Ishikawa (cell line): ENCODE measurements at regions not wholly inside any gene's neighbourhood (a gene's known extent, or its start where the extent isn't known, plus 50 kb on each side); places are given as distances from the start of the nearest gene placed in this dataset.

Source experiments
- CEBPB ChIP-seq: IDR thresholded peaks from 2 replicates; pipeline ENCODE4 v1.6.1; 2012
- CREB1 ChIP-seq: IDR thresholded peaks from 2 replicates; pipeline ENCODE4 v1.6.1; 2012; ENCODE audit warnings: low read depth
- EGR1 ChIP-seq: IDR thresholded peaks from 2 replicates; pipeline ENCODE4 v1.6.1; 2012
- EP300 ChIP-seq: IDR thresholded peaks from 2 replicates; pipeline ENCODE4 v1.6.1; 2012; ENCODE audit warnings: borderline replicate concordance
- FOXM1 ChIP-seq: IDR thresholded peaks from 2 replicates; pipeline ENCODE4 v1.6.1; 2012; ENCODE audit warnings: low read depth, borderline replicate concordance
- MAX ChIP-seq: IDR thresholded peaks from 2 replicates; pipeline ENCODE4 v1.6.1; 2012
- NFIC ChIP-seq: IDR thresholded peaks from 2 replicates; pipeline ENCODE4 v1.6.1; 2012
- RAD21 ChIP-seq: IDR thresholded peaks from 2 replicates; pipeline ENCODE4 v1.6.1; 2012; ENCODE audit warnings: low read depth
- TAF1 ChIP-seq: IDR thresholded peaks from 2 replicates; pipeline ENCODE4 v1.6.1; 2012; ENCODE audit warnings: low read depth, mild to moderate bottlenecking
- TCF12 ChIP-seq: IDR thresholded peaks from 2 replicates; pipeline ENCODE4 v1.6.1; 2012; ENCODE audit warnings: low read depth
- TEAD4 ChIP-seq: IDR thresholded peaks from 2 replicates; pipeline ENCODE4 v1.6.1; 2012
- YY1 ChIP-seq: IDR thresholded peaks from 2 replicates; pipeline ENCODE4 v1.6.1; 2012; ENCODE audit warnings: low read depth
- ZBTB7A ChIP-seq: IDR thresholded peaks from 2 replicates; pipeline ENCODE4 v1.6.1; 2012; ENCODE audit warnings: low read depth
- TF ChIP-seq, protein P1 (sequence below): IDR thresholded peaks from 2 replicates; pipeline ENCODE4 v1.6.1; 2012; ENCODE audit warnings: low read depth, mild to moderate bottlenecking
- TF ChIP-seq, protein P2 (sequence below): IDR thresholded peaks from 2 replicates; pipeline ENCODE4 v1.6.1; 2012

DNA sequence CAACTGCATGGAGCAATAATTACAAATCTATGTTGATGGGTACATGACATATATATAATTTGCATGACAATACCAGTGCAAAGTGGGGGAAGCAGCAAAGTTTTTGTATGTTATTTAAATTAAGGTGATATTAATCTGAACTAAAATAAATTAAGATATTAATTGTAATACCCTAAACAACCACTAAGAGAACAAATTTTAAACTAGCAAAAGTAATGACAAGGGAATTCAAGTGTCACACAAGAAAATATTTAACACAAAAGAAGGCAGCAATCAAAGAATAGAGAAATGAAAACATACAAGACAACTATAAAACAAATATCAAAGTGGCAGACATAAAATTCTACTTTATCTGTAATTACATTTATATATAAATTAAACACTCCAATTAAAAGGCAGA, 2003.4 kb downstream of the MAT2B start:
- TF ChIP-seq TAF1, result no peak
- TF ChIP-seq MAX, result no peak
- no peak for TF ChIP-seq CREB1
- TF ChIP-seq, protein P1, sequence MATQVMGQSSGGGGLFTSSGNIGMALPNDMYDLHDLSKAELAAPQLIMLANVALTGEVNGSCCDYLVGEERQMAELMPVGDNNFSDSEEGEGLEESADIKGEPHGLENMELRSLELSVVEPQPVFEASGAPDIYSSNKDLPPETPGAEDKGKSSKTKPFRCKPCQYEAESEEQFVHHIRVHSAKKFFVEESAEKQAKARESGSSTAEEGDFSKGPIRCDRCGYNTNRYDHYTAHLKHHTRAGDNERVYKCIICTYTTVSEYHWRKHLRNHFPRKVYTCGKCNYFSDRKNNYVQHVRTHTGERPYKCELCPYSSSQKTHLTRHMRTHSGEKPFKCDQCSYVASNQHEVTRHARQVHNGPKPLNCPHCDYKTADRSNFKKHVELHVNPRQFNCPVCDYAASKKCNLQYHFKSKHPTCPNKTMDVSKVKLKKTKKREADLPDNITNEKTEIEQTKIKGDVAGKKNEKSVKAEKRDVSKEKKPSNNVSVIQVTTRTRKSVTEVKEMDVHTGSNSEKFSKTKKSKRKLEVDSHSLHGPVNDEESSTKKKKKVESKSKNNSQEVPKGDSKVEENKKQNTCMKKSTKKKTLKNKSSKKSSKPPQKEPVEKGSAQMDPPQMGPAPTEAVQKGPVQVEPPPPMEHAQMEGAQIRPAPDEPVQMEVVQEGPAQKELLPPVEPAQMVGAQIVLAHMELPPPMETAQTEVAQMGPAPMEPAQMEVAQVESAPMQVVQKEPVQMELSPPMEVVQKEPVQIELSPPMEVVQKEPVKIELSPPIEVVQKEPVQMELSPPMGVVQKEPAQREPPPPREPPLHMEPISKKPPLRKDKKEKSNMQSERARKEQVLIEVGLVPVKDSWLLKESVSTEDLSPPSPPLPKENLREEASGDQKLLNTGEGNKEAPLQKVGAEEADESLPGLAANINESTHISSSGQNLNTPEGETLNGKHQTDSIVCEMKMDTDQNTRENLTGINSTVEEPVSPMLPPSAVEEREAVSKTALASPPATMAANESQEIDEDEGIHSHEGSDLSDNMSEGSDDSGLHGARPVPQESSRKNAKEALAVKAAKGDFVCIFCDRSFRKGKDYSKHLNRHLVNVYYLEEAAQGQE, result no peak
- no peak for TF ChIP-seq TCF12
- TF ChIP-seq RAD21, result no peak
- TF ChIP-seq ZBTB7A, result no peak
- TF ChIP-seq, protein P2, sequence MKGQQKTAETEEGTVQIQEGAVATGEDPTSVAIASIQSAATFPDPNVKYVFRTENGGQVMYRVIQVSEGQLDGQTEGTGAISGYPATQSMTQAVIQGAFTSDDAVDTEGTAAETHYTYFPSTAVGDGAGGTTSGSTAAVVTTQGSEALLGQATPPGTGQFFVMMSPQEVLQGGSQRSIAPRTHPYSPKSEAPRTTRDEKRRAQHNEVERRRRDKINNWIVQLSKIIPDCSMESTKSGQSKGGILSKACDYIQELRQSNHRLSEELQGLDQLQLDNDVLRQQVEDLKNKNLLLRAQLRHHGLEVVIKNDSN, result no peak
- no peak for TF ChIP-seq CEBPB
- TF ChIP-seq EGR1, result no peak
- TF ChIP-seq NFIC, result no peak
- no peak for TF ChIP-seq EP300
- TF ChIP-seq TEAD4, result no peak
- TF ChIP-seq FOXM1, result no peak
- no peak for TF ChIP-seq YY1

DNA sequence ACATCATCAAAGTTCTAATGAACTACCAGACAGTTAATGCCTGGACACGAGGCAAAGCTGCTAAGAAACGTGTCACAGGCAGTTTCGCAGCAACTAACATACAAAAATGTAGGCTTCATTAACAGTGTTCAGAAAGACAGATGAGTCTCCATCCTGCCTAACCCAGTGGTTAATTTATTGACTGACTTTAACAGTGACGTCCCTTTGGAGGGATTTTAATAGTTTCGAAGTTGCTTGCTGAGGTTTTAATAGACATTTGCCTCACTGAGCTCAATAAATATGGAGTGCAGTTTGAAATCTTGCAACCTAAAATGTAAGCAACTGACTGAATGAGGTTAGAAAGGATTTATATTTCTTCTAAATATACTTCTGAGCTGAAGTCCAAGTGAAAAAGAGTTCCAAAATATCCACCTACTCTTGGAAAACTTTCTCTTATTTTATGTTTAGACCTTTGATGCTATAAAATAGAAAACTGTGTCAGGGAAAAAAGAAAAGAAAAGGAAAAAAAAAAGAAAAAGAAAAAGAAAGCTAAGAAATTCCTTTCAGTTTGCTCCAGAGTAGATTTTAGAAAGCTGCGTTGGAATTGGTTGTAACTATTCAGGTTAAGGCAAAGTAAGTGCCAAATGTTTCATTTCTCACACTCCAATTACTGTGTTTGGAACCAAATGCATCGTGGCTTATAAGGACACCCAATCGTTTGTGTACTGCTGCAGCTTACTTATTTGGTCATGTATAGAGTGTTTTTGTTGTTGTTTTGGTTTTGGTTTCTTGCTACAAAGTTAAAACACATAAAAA, 2016.6 kb downstream of the MAT2B start:
- no peak for TF ChIP-seq TEAD4
- no peak for TF ChIP-seq RAD21
- TF ChIP-seq CREB1, result no peak
- TF ChIP-seq TCF12, result no peak
- TF ChIP-seq, protein P1, result no peak
- no peak for TF ChIP-seq TAF1
- TF ChIP-seq FOXM1, result no peak
- no peak for TF ChIP-seq YY1
- TF ChIP-seq ZBTB7A, result no peak
- no peak for TF ChIP-seq MAX

DNA sequence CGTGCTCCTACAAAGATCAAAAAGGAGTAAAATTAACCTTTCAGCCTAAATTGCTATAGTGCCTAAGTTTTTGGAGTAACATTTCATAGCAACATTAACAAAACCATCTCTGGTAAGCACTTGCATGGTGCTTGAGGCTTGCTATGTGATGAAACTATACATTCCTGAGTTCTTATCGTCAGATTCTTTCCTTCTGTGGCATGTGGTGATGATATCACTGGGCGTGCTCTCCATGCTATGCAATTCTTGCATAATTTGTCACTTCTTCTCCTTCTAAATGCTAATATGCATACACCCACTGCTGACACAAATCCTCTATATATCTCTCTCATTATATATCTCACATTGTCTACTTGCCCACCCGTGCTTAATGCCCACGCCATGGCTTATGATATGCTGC, 2019.9 kb downstream of the MAT2B start:
- TF ChIP-seq CEBPB, result no peak
- no peak for TF ChIP-seq TAF1
- TF ChIP-seq MAX, result no peak
- TF ChIP-seq, protein P2, result no peak
- TF ChIP-seq TCF12, result no peak
- TF ChIP-seq ZBTB7A, result no peak
- no peak for TF ChIP-seq EGR1
- no peak for TF ChIP-seq NFIC
- TF ChIP-seq FOXM1, result no peak

DNA sequence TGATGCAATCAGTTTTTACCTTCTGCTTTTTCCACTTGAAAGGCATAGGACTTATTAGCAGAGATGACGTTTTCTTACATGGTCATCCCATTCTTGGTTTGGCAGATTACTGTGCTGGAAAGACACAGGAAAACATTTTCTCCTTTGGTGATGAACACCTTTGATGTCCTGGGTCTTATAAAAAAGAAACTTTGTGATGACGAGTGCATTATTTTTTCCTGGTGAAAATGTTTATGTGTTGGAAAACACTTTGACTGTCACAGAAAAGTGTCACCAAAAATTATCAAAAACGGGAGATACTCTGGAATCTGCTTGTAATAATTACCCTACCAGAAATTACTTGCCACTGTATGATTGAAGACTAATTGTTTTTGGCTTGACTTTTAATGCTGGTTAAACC, 2020.9 kb downstream of the MAT2B start:
- TF ChIP-seq RAD21, result no peak
- no peak for TF ChIP-seq TCF12
- TF ChIP-seq, protein P1, result no peak
- no peak for TF ChIP-seq EGR1

- no peak for TF ChIP-seq MAX
- no peak for TF ChIP-seq CREB1
- no peak for TF ChIP-seq RAD21
- TF ChIP-seq TAF1, result no peak
- TF ChIP-seq, protein P1, result no peak
- TF ChIP-seq CEBPB, result no peak
These were observed 2022.2 kb downstream of the MAT2B start for GRCh38 chr5:165527577-165527976.
